HG03520 (cell line): ENCODE measurements at regions not wholly inside any gene's neighbourhood (a gene's known extent, or its start where the extent isn't known, plus 50 kb on each side); places are given as distances from the start of the nearest gene placed in this dataset.

Experiments
- ATAC-seq: cut with Tn5 transposase; IDR thresholded peaks from one replicate; pipeline ENCODE4 v1.9.1; 2021; ENCODE audit warnings: mild to moderate bottlenecking, moderate library complexity; ENCODE audit not compliant: unreplicated experiment

DNA sequence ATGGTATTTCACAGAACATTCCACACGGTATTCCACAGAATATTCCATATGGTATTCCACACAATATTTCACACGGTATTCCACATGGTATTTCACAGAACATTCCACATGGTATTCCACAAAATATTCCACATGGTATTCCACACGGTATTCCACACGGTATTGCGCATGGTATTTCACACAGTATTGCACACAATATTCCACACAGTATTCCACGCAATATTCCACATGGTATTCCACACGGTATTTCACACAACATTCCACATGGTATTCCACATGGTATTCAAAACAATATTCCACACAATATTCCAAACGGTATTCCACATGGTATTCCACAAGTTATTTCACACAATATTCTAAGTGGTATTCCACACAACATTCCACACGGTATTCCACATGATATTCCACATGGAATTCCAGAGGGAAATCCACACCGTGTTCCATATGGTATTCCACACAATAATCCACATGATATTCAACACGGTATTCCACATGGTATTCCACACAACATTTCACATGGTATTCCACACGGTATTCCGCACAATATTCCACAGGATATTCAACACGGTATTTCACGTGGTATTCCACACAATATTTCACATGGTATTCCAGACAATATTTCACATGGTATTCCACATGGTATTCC, 136.7 kb upstream of the CHST15 start:
- no peak for ATAC-seq

DNA sequence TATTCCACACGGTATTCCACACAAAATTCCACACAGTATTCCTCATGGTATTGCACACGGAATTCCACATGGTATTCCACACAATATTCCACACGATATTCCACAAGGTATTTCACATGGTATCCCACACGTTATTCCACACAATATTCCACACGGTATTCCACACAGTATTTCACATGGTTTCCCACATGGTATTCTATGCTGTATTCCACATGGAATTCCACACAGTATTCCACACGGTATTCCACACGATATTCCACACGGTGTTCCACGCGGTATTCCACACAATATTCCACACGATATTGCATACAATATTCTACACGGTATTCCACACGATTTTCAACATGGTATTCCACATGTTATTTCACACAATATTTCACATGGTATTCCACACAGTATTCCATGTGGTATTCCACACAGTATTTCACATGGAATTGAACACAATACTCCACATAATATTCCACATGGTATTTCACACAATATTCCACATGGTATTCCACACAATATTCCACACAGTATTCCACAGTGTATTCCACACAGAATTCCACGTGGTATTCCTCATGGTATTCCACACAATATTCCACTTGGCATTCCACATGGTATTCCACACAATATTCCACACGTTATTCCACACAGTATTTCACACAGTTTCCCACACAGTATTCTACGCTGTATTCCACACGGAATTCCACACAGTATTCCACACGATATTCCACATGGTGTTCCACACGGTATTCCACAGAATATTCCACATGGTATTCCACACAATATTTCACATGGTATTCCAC, 136.0 kb upstream of the CHST15 start:
- ATAC-seq: no peak

DNA sequence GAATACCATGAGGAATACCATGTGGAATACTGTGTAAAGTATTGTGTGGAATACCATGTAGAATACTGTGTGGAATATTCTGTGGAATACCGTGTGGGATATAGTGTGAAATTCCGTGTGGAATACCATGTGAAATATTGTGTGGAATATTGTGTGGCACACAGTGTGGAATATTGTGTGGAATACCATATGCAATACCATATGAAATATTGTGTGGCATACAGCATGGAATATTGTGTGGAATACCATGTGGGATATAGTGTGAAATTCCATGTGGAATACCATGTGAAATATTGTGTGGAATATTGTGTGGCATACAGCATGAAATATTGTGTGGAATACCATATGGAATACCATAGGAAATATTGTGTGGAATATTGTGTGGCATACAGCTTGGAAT, 135.1 kb upstream of the CHST15 start:
- no peak for ATAC-seq

- ATAC-seq: no peak
Observed at GRCh38 chr10:124227988-124228387, 134.6 kb upstream of the CHST15 start.

- no peak for ATAC-seq
Observed at GRCh38 chr10:124227055-124227975, 133.9 kb upstream of the CHST15 start.

- no peak for ATAC-seq
Observed at GRCh38 chr10:124226271-124227054, 133.1 kb upstream of the CHST15 start.

DNA sequence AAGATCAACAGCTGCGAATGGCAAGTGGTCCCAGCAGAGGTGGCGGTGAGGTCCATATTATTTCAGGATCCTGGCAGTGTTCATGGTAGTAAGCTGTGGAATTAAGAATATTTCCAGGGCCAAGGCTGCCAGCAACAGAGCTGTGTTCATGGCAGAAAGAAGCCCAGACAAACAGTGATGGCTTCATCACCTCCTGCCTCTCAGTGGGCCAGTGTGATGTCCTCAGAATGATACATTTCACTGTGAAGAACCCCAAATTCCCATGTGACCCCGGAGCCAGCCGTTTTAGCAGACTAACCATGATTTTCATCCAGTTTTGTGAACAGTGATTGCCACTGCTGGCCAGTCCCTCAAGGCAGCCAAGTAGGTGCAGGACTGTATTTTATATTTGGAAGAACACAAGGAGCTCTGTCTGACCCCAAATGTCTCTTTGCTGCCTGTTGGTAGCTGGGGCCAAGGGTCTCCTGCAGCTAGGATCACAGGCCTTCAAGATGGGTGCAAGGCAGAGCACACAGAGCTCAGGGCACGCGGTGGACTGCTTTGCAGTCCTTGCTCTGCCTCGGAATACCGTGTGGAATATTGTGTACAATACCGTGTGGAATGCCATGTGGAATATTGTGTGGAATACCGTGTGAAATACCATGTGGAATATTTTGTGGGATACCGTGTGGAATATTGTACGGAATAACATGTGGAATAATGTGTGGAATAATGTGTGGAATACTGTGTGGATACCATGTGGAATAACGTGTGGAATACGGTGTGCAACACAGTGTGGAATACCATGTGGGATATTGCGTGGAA, 132.3 kb upstream of the CHST15 start:
- no peak for ATAC-seq

DNA sequence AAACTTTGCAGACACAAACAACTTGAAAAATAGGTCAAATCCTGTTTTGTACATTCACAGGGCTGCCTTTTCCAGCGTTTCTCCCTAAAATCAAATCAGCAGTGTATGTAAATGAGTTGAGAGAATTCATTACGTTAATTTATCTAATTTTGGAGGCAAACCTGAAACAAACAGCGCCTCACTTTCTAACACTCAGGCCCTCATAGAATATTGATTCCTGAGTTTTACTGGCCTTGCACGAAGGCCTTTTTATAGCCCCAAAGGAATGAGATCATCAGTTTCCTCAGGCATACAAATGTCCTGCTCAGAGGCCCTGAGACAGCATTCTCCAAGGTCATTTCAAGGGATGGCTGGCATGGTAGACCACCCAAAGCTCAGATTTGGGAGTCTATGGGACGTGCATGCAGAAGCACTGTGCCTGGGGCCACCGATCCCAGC, 131.7 kb upstream of the CHST15 start:
- ATAC-seq: no peak

GRCh38 chr10:124224331-124225028, 131.1 kb upstream of the CHST15 start:
- no peak for ATAC-seq

DNA sequence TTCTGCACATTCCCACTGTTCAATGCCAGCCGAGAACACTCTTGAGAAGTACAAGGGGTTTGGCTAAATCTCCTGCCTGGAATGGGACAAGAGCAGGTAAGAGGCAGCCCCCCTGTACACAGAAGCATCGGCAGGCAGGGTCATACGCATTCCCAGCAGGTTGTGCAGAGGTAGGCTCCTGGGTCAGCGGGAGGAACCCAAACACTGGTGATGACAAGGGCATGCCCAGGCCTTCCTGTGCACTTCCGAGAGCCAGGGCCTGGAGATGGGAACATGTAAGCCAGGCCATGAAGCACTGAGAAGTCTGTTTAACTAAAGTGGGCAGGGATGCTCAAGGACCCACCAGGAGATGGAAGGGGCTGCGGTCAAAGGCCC, 130.3 kb upstream of the CHST15 start:
- no peak for ATAC-seq

GRCh38 chr10:124222988-124223710, 129.8 kb upstream of the CHST15 start:
- no peak for ATAC-seq

- ATAC-seq: no peak
Observed at GRCh38 chr10:124222318-124222987, 129.1 kb upstream of the CHST15 start.

DNA sequence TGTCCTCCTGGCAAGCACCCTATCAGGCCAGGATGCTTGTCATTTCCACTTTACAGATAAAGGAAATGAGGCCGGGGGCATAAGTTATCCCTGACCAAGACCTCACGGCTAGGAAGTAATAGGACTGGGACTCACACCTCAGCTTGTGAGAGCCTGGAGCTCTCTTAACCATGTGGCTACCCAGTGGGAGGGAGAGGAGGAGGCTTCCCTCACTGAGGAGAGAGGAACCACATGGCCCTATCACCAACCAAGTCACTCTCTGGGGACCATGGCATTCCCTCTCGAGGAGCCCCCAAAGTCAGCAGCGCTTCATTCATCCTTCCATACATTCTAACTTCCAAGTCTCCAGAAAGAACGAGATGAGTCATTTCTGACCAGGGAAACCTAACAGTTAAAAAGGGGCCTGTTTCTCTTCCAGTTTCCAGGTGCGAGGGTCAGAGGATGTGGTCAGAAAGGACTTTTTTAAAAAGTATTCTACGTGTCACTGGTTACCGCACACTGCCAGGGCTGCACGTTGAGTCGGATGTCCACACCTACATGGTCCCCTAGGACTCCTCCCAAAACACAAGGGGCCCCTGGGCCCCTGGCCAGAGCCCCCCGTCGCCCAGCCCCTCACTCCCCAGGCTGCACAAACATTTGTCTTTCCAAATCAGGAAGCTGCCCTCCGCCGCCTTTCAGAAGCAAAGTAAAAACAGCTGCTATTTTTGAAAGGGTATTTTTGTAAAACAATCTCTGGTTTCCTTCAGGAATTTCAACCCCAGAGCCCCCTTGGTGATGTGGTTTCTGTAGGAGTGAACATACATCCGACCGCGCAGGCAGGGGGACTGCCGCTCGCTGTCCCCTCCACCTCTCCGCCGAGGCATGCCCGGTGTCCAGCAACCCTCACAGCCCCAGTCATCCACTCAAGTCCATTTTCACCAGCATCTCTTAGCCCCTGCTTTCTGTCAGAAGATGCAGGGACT, 128.2 kb upstream of the CHST15 start:
- peak; percentile 68 for ATAC-seq

- ATAC-seq: no peak
Observed at GRCh38 chr10:124220971-124221355, 127.6 kb upstream of the CHST15 start.

DNA sequence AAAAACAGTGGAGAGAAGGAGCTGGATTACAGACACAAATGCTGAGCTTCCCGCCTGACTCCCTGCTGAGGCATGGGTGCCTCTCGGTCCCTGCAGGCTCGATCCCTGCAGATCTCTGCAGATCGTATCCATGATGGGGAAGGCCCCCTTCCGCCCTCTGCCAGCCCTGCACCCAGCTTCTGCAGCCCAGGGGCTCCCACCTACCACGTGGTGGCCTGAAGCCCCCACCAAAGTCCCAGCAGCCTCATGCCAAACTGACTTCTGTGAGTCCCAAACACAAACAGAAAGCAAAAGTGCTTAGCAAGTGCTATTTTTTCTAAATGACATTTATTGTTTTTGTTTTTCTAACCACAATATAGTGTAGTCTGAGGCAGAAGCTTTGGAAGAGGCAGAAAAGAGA, 127.1 kb upstream of the CHST15 start:
- ATAC-seq: no peak

DNA sequence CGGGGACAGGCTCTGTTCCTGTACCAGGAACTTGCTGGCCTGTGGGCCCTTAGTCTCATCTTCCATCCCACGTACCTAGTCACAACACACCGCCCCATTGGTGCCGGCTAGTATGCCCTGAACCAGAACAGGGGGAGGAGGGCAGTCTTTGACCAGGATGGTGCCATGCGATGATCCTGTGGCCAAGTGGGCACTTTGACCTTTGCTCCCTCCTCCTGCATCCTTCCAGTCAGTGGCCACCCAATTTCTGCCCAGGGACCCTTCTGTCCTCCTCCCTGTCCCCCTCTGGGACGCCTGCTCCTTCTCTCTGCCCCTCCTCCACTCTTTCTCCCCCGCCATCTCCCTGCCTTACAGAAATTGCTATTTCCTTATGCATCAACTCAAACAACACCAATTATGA, 126.3 kb upstream of the CHST15 start:
- ATAC-seq: no peak

GRCh38 chr10:124219062-124219461, 125.7 kb upstream of the CHST15 start:
- ATAC-seq: no peak
